Thyroid gland (tissue), 4 donors: ENCODE measurements at regions not wholly inside any gene's neighbourhood (a gene's known extent, or its start where the extent isn't known, plus 50 kb on each side); places are given as distances from the start of the nearest gene placed in this dataset.

Source experiments
- CTCF ChIP-seq, 6 experiments: fragments of 200-600 bp in 3 of 6; fragments of 450-650 bp in 3 of 6; sonication (generic) in 3 of 6; IDR thresholded peaks; one replicate each; pipeline ENCODE4 v1.5.1; 2016 to 2019; ENCODE audit warnings: antibody characterized with exemption in 6 of 6, mild to moderate bottlenecking in 2 of 6, inconsistent platforms in 1 of 6, moderate library complexity in 1 of 6
- POLR2A ChIP-seq, 2 donors: fragments of 450-650 bp; IDR thresholded peaks; one replicate each; pipeline ENCODE4 v1.6.1; 2017; ENCODE audit warnings: antibody characterized with exemption in 2 of 2, mild to moderate bottlenecking in 2 of 2, moderate library complexity in 1 of 2

DNA sequence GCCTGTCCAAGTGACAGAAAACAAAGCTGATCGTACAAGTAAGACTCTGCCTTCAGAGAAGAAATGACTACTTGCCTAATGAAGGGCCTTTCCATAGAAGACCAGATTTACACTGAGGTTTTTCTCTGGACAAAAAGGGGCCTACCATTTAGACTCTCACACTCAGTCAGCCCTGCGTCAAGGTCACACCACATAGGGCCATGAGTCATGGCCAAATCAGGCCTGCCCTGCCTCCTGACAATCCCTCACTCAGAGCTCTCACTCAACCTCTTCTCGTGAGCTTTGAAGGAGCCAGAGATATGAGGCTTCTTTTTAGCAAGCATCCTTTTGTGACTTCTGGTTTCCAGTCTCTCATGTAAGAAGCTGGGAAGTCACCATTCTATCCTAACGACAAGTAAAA is 68.1 kb upstream of the NMNAT3 start:
- TF ChIP-seq CTCF (IDR thresholded peaks at IDR 0.05) (no peak), POLR2A (IDR thresholded peaks at IDR 0.05) (no peak)
